ENCODE measurements at regions not wholly inside any gene's neighbourhood (a gene's known extent, or its start where the extent isn't known, plus 50 kb on each side); places are given as distances from the start of the nearest gene placed in this dataset.

DNA sequence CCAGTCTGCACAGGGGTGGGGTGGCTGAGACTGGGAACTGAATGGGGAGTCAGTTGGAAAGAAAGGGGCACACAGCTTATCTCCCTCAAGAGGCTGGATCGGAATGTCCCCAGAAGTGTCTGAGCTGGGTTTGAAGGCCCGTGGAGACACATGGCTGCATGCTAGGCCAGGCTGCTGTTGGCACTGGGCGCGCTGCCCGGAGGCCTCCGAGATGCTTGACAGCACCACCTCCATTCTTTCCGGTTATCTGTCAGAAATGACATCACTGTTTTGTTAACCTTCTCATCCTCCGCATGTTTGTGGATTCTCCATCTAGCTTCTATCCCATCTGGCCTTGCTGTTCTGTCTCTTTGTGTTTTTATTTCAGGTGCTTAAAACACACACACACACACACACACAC, 85.5 kb downstream of the APIP start:
- Histone ChIP-seq H3K27ac (no peak overlapping the region), H3K4me3 (no peak overlapping the region), H3K9me3 (no peaks in the 10 kb centered on the region), H3K27me3 (no peaks in the 10 kb centered on the region), H3K36me3 (no peaks in the 10 kb centered on the region), H3K4me1 (no peaks in the 10 kb centered on the region)
- TF ChIP-seq, protein P1, sequence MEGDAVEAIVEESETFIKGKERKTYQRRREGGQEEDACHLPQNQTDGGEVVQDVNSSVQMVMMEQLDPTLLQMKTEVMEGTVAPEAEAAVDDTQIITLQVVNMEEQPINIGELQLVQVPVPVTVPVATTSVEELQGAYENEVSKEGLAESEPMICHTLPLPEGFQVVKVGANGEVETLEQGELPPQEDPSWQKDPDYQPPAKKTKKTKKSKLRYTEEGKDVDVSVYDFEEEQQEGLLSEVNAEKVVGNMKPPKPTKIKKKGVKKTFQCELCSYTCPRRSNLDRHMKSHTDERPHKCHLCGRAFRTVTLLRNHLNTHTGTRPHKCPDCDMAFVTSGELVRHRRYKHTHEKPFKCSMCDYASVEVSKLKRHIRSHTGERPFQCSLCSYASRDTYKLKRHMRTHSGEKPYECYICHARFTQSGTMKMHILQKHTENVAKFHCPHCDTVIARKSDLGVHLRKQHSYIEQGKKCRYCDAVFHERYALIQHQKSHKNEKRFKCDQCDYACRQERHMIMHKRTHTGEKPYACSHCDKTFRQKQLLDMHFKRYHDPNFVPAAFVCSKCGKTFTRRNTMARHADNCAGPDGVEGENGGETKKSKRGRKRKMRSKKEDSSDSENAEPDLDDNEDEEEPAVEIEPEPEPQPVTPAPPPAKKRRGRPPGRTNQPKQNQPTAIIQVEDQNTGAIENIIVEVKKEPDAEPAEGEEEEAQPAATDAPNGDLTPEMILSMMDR (IDR thresholded peaks at IDR 0.05), result no peak
- intact Hi-C loops (cut with DNase I; ENCODE audit: low total_unique reads), result no loop called here
- DNase-seq, result no peak

GRCh38 chr11:34830035-34830434, 86.1 kb downstream of the APIP start:
- intact Hi-C loops (cut with DNase I; ENCODE audit: low total_unique reads), result no loop called here
- no peak for DNase-seq

DNA sequence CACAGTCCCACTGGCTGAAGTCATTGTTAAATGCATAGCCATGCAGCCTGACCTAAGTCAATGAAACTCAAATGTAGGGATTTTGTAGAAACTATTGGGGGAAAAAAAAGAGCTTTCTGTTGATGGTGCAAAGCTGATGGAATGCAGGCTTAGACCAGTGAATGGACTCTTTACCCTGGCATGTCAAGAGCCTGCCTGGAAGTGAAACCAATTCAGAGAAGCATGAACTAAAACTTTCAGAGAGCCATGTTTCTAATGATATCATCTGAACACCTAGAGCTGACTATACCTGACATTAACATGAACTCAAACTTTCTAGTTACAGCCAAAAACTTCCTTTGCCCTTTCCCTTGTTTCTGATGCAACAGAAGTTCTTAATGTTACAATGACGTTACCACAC, 89.0 kb downstream of the APIP start:
- intact Hi-C loops (cut with DNase I; ENCODE audit: low total_unique reads), result no loop called here
- no peak overlapping the region for H3K27ac ChIP-seq
- H3K4me3 ChIP-seq, result no peak overlapping the region
- H3K9me3 ChIP-seq, result no peaks in the 10 kb centered on the region
- TF ChIP-seq, protein P1 (IDR thresholded peaks at IDR 0.05), result no peak
- no peak for DNase-seq
- peaks cover 0 to 5% (median 0%) of the 10 kb centered on the region in 4 donors for H3K4me1 ChIP-seq
- no peaks in the 10 kb centered on the region for H3K27me3 ChIP-seq
- no peaks in the 10 kb centered on the region for H3K36me3 ChIP-seq

More at GRCh38 chr11:34830035-34830434, 86.1 kb downstream of the APIP start:
- no peaks in the 10 kb centered on the region for H3K4me1 ChIP-seq
- no peaks in the 10 kb centered on the region for H3K9me3 ChIP-seq
- H3K27me3 ChIP-seq, result no peaks in the 10 kb centered on the region
- no peaks in the 10 kb centered on the region for H3K36me3 ChIP-seq
- TF ChIP-seq, protein P1 (IDR thresholded peaks at IDR 0.05), result no peak
- H3K4me3 ChIP-seq, result no peak overlapping the region
- no peak overlapping the region for H3K27ac ChIP-seq

DNA sequence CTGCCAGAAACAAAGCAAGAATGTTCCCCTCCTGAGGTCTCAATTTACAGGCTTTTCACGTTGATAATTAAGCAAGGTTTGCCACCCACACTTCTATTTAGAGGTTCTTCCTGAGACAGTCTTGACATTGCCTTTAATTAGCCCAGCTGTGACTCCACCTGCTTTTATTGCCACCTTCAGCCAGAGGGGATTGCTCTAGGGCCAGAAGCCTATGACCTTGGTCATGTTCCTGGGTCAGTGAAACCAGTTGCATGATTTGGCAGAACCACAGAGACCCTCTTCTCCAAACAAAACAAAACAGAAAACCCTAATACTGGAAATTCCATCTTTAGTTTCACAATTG, 89.8 kb downstream of the APIP start:
- intact Hi-C loops (cut with DNase I; ENCODE audit: low total_unique reads), result no loop called here
- TF ChIP-seq, protein P1 (IDR thresholded peaks at IDR 0.05), result no peak
- H3K27me3 ChIP-seq, result no peaks in the 10 kb centered on the region
- no peaks in the 10 kb centered on the region for H3K9me3 ChIP-seq
- peaks cover 0 to 5% (median 0%) of the 10 kb centered on the region in 4 donors for H3K4me1 ChIP-seq
- no peak overlapping the region for H3K27ac ChIP-seq
- no peaks in the 10 kb centered on the region for H3K36me3 ChIP-seq
- DNase-seq, result no peak
- H3K4me3 ChIP-seq, result no peak overlapping the region

GRCh38 chr11:34825670-34826383, 90.4 kb downstream of the APIP start:
- H3K9me3 ChIP-seq, result no peaks in the 10 kb centered on the region
- no peak overlapping the region for H3K4me3 ChIP-seq
- peaks cover 0 to 5% (median 0%) of the 10 kb centered on the region in 4 donors for H3K4me1 ChIP-seq
- DNase-seq, result no peak
- no peaks in the 10 kb centered on the region for H3K36me3 ChIP-seq
- no peaks in the 10 kb centered on the region for H3K27me3 ChIP-seq
- intact Hi-C loops (cut with DNase I; ENCODE audit: low total_unique reads), result no loop called here
- TF ChIP-seq, protein P1 (IDR thresholded peaks at IDR 0.05), result no peak
- H3K27ac ChIP-seq, result no peak overlapping the region

DNA sequence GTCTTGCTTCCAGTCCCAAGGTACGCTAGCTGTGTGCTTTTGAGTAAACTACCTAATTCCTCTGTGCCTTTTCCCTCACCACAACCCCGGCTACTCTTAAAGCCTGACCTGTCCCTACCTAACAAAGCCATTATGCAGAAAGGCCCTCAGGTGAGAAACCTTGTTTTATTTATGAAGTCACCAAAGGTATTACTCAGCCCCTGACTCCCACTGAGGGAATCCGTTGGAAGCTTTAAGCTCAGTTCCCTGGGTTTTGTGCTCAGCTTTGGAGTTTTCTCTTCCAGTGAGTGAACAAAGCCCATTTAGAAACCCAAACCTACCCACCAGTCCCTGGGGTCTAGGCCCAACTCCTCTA, 90.9 kb downstream of the APIP start:
- H3K27me3 ChIP-seq, result no peaks in the 10 kb centered on the region
- H3K36me3 ChIP-seq, result no peaks in the 10 kb centered on the region
- H3K27ac ChIP-seq, result no peak overlapping the region
- peaks cover 0 to 5% (median 0%) of the 10 kb centered on the region in 4 donors for H3K4me1 ChIP-seq
- intact Hi-C loops (cut with DNase I; ENCODE audit: low total_unique reads), result no loop called here
- H3K4me3 ChIP-seq, result no peak overlapping the region
- H3K9me3 ChIP-seq, result no peaks in the 10 kb centered on the region
- no peak for DNase-seq
- TF ChIP-seq, protein P1 (IDR thresholded peaks at IDR 0.05), result no peak

All from tibial artery (tissue), 4 donors.